ENCODE measurements at regions not wholly inside any gene's neighbourhood (a gene's known extent, or its start where the extent isn't known, plus 50 kb on each side); places are given as distances from the start of the nearest gene placed in this dataset.

- Histone ChIP-seq H3K36me3 (no peaks in the 10 kb centered on the region), H3K27ac (no peak overlapping the region), H3K27me3 (no peaks in the 10 kb centered on the region), H3K4me1 (ENCODE audit: insufficient read depth) (no peaks in the 10 kb centered on the region), H3K4me3 (no peak overlapping the region), H3K9me3 (no peaks in the 10 kb centered on the region)
- 60 to 85% (median 79%) methylated on average over 2 of the region's 2 CpGs for WGBS, 3 donors
- intact Hi-C loops (cut with DNase I), result no loop called here
- TF ChIP-seq EP300 (IDR thresholded peaks at IDR 0.05), result no peak
- TF ChIP-seq POLR2A (IDR thresholded peaks at IDR 0.05), result no peak
- TF ChIP-seq CTCF (IDR thresholded peaks at IDR 0.05), result no peak
- no peak for DNase-seq
Observed at GRCh38 chr19:28430214-28430613, 782.7 kb downstream of the UQCRFS1 start.

- no peak for TF ChIP-seq POLR2A (IDR thresholded peaks at IDR 0.05)
- TF ChIP-seq EP300 (IDR thresholded peaks at IDR 0.05), result no peak
- TF ChIP-seq CTCF (IDR thresholded peaks at IDR 0.05), result no peak
- intact Hi-C loops (cut with DNase I), result no loop called here
- no peaks in the 10 kb centered on the region for H3K9me3 ChIP-seq
- no peak for DNase-seq
- no peak overlapping the region for H3K27ac ChIP-seq
- no peaks in the 10 kb centered on the region for H3K4me1 ChIP-seq (ENCODE audit: insufficient read depth)
- H3K4me3 ChIP-seq, result no peak overlapping the region
- H3K27me3 ChIP-seq, result no peaks in the 10 kb centered on the region
- WGBS, 3 donors, result 88 to 97% (median 90%) methylated on average over 3 of the region's 3 CpGs
- H3K36me3 ChIP-seq, result no peaks in the 10 kb centered on the region
Observed at GRCh38 chr19:28429356-28429755, 783.6 kb downstream of the UQCRFS1 start.

GRCh38 chr19:28428663-28429348 is 784.1 kb downstream of the UQCRFS1 start:
- H3K36me3 ChIP-seq, result no peaks in the 10 kb centered on the region
- WGBS, 3 donors, result 55 to 70% (median 57%) methylated on average over 7 of the region's 7 CpGs
- no peaks in the 10 kb centered on the region for H3K27me3 ChIP-seq
- TF ChIP-seq POLR2A (IDR thresholded peaks at IDR 0.05) (no peak), EP300 (IDR thresholded peaks at IDR 0.05) (no peak), CTCF (IDR thresholded peaks at IDR 0.05) (no peak)
- no peak overlapping the region for H3K27ac ChIP-seq
- no peaks in the 10 kb centered on the region for H3K9me3 ChIP-seq
- DNase-seq, result no peak
- H3K4me3 ChIP-seq, result no peak overlapping the region
- intact Hi-C loops (cut with DNase I), result no loop called here
- H3K4me1 ChIP-seq (ENCODE audit: insufficient read depth), result no peaks in the 10 kb centered on the region

- no peaks in the 10 kb centered on the region for H3K36me3 ChIP-seq
- H3K4me1 ChIP-seq (ENCODE audit: insufficient read depth), result no peaks in the 10 kb centered on the region
- no peak overlapping the region for H3K27ac ChIP-seq
- intact Hi-C loops (cut with DNase I), result no loop called here
- DNase-seq, result no peak
- TF ChIP-seq EP300 (IDR thresholded peaks at IDR 0.05) (no peak), CTCF (IDR thresholded peaks at IDR 0.05) (no peak), POLR2A (IDR thresholded peaks at IDR 0.05) (no peak)
- WGBS, 3 donors, result 54 to 67% (median 66%) methylated on average over 10 of the region's 10 CpGs
- H3K9me3 ChIP-seq, result no peaks in the 10 kb centered on the region
- no peaks in the 10 kb centered on the region for H3K27me3 ChIP-seq
- H3K4me3 ChIP-seq, result no peak overlapping the region
Observed at GRCh38 chr19:28427376-28428083, 785.4 kb downstream of the UQCRFS1 start.
